ENCODE measurements at regions not wholly inside any gene's neighbourhood (a gene's known extent, or its start where the extent isn't known, plus 50 kb on each side); places are given as distances from the start of the nearest gene placed in this dataset.

GRCh38 chr1:221880182-221880581 is 138.3 kb upstream of the DUSP10 start:
- no peak for TF ChIP-seq CTCF (conservative IDR thresholded peaks at IDR 0.05)
- no peak for TF ChIP-seq EZH2 (IDR thresholded peaks at IDR 0.05; ENCODE audit: low read depth)

All from PC-9 (cell line).